ENCODE measurements at regions not wholly inside any gene's neighbourhood (a gene's known extent, or its start where the extent isn't known, plus 50 kb on each side); places are given as distances from the start of the nearest gene placed in this dataset.

DNA sequence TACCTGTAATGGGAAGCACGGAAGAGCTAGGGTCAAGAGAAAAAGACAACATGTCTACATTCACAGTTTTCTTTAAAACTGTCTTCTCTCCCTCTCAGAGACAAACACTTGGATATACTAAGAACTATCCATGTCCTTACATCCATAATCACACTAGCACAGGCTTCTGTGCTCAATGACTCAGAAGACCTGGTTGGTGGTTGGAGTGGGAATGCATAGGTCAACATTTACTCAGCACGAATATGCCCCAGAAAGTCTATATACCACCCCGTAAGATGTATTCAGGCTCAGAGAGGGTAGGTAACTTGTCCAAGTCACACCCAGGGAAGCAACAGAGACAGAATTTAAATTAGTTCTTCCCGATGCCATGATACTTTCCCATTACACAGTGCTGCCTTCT lies 891.1 kb downstream of the TUSC7 start:
- H3K27me3 Mint-ChIP-seq = no peaks in the 10 kb centered on the region
- no peaks in the 10 kb centered on the region for H3K36me3 Mint-ChIP-seq (ENCODE audit: low read depth)
- no peak overlapping the region for H3K4me3 Mint-ChIP-seq
- ATAC-seq (no peak), DNase-seq (no peak)
- H3K9me3 ChIP-seq (ENCODE audit: control insufficient read depth, low read length, poor library complexity, severe bottlenecking) = peaks cover 1% of the 10 kb centered on the region
- no peaks in the 10 kb centered on the region for H3K4me1 Mint-ChIP-seq
- H3K27ac Mint-ChIP-seq = no peak overlapping the region

DNA sequence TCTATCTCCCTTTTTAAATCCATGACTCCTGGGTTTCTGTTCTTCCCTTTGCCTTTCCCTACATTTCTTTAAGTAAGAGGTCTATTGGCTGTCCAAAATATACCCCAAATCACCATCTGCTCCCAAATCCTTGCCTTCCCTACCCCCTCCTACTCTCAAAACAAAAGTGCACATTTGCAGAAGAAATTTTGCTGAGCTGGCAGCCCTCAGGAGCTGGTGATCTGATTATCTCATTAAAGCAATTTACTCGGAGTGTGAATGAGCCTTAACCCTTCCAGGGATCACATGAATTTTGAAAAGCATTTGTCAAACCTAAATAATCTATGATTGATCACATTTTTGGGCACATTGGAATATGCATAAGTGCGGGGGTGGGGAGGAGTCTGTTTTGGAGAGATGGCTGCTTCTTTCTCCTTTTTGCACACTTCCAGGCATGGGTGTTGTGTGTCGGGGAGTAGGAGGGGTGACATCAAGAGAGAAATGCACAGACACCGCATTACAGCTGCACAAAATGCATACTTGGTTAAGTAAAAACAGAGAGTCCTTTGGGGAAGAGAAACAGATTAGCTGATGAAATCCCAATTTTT lies 892.6 kb downstream of the TUSC7 start:
- no peaks in the 10 kb centered on the region for H3K27me3 Mint-ChIP-seq

DNA sequence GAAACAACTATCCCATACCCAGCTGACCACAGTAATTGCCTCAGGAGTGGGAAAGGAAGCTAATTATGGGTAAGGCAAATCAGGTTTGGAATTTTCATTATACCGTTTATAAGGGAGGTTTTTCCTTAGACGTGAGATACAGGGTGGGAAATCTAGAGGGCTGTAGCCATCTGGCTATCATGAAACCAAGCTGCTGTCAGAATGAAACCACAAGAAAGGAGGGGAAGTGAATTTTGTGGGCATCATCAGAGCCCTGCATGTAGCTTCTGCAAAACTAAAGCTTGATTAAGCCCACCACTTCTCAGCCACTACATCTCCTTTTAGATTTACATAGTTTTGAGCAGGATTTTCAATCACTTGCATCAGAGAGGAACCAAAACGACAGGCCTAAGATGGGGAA lies 893.5 kb downstream of the TUSC7 start:
- H3K4me3 Mint-ChIP-seq = no peak overlapping the region
- no peaks in the 10 kb centered on the region for H3K9me3 ChIP-seq (ENCODE audit: control insufficient read depth, low read length, poor library complexity, severe bottlenecking)
- no peak for ATAC-seq

More for the DNA sequence above, 892.6 kb downstream of the TUSC7 start:
- H3K9me3 ChIP-seq (ENCODE audit: control insufficient read depth, low read length, poor library complexity, severe bottlenecking) = no peaks in the 10 kb centered on the region
- ATAC-seq (no peak), DNase-seq (no peak)
- Mint-ChIP-seq H3K4me3 (no peak overlapping the region), H3K4me1 (no peaks in the 10 kb centered on the region), H3K36me3 (ENCODE audit: low read depth) (no peaks in the 10 kb centered on the region), H3K27ac (no peak overlapping the region)

DNA sequence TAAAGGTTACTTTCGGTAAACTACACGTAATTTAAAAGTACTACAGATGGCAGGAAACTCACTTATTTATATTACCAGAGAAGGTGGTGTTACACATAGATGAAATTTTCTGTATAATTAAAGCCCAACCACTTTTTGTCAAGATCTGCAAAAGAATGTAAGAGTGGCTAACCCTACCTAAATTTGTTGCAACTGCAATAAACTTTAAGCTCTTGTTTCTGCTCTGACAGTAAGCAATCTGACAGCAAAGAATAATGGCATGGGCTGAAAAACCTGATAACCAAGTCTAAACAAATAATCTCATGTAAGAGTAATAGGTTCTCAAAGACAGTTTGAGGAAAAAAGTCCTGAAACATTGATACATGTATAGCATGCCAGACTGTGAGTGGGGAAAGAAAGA lies 897.3 kb downstream of the TUSC7 start:
- no peak overlapping the region for H3K27ac Mint-ChIP-seq
- DNase-seq (no peak), ATAC-seq (no peak)
- H3K4me3 Mint-ChIP-seq = no peak overlapping the region
- no peaks in the 10 kb centered on the region for H3K27me3 Mint-ChIP-seq
- H3K4me1 Mint-ChIP-seq = no peaks in the 10 kb centered on the region
- H3K9me3 ChIP-seq (ENCODE audit: control insufficient read depth, low read length, poor library complexity, severe bottlenecking) = no peaks in the 10 kb centered on the region
- H3K36me3 Mint-ChIP-seq (ENCODE audit: low read depth) = no peaks in the 10 kb centered on the region

More for the DNA sequence above, 893.5 kb downstream of the TUSC7 start:
- Mint-ChIP-seq H3K27ac (no peak overlapping the region), H3K27me3 (no peaks in the 10 kb centered on the region), H3K36me3 (ENCODE audit: low read depth) (no peaks in the 10 kb centered on the region), H3K4me1 (no peaks in the 10 kb centered on the region)
- DNase-seq = no peak

DNA sequence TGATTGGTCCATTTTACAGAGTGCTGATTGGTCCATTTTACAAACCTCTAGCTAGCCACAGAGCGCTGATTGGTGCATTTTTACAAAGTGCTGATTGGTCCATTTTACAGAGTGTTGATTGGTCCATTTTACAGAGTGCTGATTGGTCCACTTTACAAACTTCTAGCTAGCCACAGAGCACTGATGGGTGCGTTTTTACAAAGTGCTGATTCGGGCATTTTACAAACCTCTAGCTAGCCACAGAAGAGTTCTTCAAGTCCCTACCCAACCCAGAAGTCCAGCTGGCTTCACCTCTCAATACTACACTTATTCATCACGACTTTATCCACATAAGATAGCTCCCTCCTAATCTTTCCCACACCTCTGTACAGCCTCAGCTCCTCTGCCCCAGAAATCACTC lies 899.8 kb downstream of the TUSC7 start:
- H3K4me1 Mint-ChIP-seq = no peaks in the 10 kb centered on the region
- H3K27ac Mint-ChIP-seq = no peak overlapping the region
- DNase-seq (no peak), ATAC-seq (no peak)
- H3K36me3 Mint-ChIP-seq (ENCODE audit: low read depth) = no peaks in the 10 kb centered on the region
- H3K27me3 Mint-ChIP-seq = no peaks in the 10 kb centered on the region
- no peaks in the 10 kb centered on the region for H3K9me3 ChIP-seq (ENCODE audit: control insufficient read depth, low read length, poor library complexity, severe bottlenecking)
- no peak overlapping the region for H3K4me3 Mint-ChIP-seq

DNA sequence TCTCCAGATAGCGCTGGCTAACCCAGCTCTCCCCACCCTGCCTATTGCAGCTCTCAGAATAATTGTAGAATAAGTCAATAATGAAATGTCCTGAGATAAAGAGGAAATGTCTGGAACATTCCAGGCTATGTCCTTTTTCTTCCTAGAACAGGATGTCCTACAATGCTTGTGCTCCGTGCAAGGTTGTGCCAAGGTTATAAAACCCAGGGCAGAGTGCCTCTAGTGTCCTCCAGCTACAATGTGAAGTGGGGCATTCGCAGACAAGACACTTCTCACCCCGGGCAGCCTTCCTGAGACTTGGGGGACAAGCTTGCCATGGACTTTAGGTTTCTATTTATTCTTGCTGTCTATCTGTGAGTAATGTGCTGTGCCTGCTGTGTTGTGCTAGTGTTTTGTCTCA lies 900.6 kb downstream of the TUSC7 start:
- H3K9me3 ChIP-seq (ENCODE audit: control insufficient read depth, low read length, poor library complexity, severe bottlenecking) = no peaks in the 10 kb centered on the region
- Mint-ChIP-seq H3K36me3 (ENCODE audit: low read depth) (no peaks in the 10 kb centered on the region), H3K4me3 (no peak overlapping the region), H3K27ac (no peak overlapping the region), H3K4me1 (no peaks in the 10 kb centered on the region), H3K27me3 (no peaks in the 10 kb centered on the region)
- ATAC-seq = no peak
- DNase-seq = no peak

DNA sequence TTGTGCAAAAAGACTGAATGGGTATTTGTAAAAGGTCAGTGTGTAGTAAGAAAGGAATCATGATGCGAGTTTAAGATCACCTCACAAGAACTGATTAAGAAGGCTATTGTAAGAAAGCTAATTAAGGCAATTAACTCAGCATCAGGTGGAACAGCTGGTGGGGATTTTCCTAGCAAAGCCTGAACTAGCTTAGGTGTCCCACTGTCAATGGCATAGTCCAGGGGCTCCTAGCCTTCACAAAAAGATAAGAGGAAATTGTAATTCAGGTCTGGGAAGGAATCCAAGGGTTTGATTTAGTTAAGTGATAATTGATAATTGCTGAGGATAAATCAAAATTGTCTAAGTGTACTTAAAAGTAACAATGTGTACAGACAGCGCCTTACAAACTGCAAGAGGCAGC lies 901.6 kb downstream of the TUSC7 start:
- H3K27me3 Mint-ChIP-seq = no peaks in the 10 kb centered on the region
- no peaks in the 10 kb centered on the region for H3K36me3 Mint-ChIP-seq (ENCODE audit: low read depth)
- H3K27ac Mint-ChIP-seq = no peak overlapping the region
- no peaks in the 10 kb centered on the region for H3K4me1 Mint-ChIP-seq
- H3K9me3 ChIP-seq (ENCODE audit: control insufficient read depth, low read length, poor library complexity, severe bottlenecking) = no peaks in the 10 kb centered on the region
- no peak overlapping the region for H3K4me3 Mint-ChIP-seq
- ATAC-seq (no peak), DNase-seq (no peak)

DNA sequence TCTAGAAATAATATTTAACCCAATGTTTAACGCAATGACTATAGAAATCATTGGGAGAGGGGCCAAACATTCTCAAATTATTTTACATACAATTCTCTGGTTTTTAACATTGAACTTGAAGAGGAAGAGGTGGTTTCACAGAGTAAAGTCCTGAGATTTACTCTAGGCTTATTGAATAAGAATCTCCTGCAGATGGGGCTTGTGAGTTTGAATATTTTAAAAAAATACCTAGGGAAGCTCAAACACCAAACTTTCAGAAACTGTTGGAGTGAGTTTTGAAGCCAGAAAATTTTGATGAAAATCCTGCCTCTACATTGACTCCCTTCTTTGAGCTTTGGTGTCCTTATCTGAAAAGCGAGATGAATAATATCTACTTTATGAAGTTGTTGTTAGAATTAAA lies 906.6 kb downstream of the TUSC7 start:
- no peaks in the 10 kb centered on the region for H3K27me3 Mint-ChIP-seq
- DNase-seq = no peak
- no peaks in the 10 kb centered on the region for H3K9me3 ChIP-seq (ENCODE audit: control insufficient read depth, low read length, poor library complexity, severe bottlenecking)
- no peaks in the 10 kb centered on the region for H3K4me1 Mint-ChIP-seq
- no peak overlapping the region for H3K27ac Mint-ChIP-seq
- no peak overlapping the region for H3K4me3 Mint-ChIP-seq
- no peaks in the 10 kb centered on the region for H3K36me3 Mint-ChIP-seq (ENCODE audit: low read depth)
- no peak for ATAC-seq

DNA sequence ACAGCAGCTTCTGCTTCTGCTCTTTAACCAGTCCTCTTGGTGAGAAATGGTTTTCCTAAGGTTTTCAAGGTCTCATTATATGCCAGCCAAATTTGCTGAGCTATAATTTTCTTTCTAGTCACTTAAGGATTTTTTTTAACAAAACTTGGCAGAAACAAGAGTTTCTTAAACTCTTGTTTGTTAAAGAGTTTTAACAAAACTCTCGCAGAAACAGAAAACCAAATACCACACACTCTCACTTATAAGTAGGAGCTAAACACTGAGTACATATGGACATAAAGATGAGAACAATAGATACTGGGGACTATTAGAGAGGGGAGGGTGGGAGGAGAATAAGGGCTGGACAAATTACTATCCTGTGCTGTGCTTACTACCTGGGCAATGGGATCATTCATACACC lies 908.3 kb downstream of the TUSC7 start:
- no peaks in the 10 kb centered on the region for H3K27me3 Mint-ChIP-seq

DNA sequence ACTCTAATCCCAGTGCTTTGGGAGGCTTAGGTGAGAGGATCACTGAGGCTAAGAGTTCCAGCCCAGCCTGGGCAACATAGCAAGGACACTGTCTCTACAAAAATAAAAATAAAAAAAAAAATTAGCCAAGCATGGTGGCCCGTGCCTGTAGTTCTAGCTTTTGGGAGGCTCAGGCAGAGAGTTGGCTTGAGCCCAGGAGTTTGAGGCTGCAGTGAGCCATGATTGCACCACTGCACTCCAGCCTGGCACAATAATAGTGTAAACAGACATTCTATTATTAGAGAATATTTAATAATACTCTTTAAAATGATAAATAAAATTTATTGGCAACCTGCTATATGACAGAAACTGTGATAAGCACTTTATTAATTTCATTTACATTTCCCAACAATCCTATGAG lies 908.9 kb downstream of the TUSC7 start:
- Mint-ChIP-seq H3K27ac (no peak overlapping the region), H3K4me1 (no peaks in the 10 kb centered on the region)

More for the DNA sequence above, 908.3 kb downstream of the TUSC7 start:
- Mint-ChIP-seq H3K4me1 (no peaks in the 10 kb centered on the region), H3K36me3 (ENCODE audit: low read depth) (no peaks in the 10 kb centered on the region), H3K27ac (no peak overlapping the region), H3K4me3 (no peak overlapping the region)
- DNase-seq = no peak
- no peak for ATAC-seq
- H3K9me3 ChIP-seq (ENCODE audit: control insufficient read depth, low read length, poor library complexity, severe bottlenecking) = no peaks in the 10 kb centered on the region

DNA sequence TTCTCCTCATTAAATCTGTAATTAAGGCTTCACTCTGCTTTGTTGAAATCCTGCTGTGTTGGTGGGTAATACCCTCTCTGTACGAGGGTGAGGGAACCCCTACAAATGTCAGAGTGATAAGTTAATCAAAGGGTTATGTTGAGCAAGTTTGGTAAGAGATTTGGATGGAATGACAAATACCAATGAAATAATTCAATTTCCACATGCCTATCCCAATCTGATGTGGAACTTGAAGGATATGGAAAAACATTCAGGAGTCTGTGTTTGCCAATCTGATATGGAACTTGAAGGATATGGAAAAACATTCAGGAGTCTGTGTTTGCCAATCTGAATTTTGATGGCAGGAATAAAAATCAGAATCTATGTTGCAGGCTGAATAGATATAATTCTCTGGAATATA lies 910.2 kb downstream of the TUSC7 start:
- ATAC-seq (no peak), DNase-seq (no peak)
- H3K36me3 Mint-ChIP-seq (ENCODE audit: low read depth) = no peaks in the 10 kb centered on the region
- H3K4me3 Mint-ChIP-seq = no peak overlapping the region
- H3K27me3 Mint-ChIP-seq = no peaks in the 10 kb centered on the region
- no peak overlapping the region for H3K27ac Mint-ChIP-seq
- H3K9me3 ChIP-seq (ENCODE audit: control insufficient read depth, low read length, poor library complexity, severe bottlenecking) = no peaks in the 10 kb centered on the region
- no peaks in the 10 kb centered on the region for H3K4me1 Mint-ChIP-seq

More for the DNA sequence above, 908.9 kb downstream of the TUSC7 start:
- no peak overlapping the region for H3K4me3 Mint-ChIP-seq
- no peaks in the 10 kb centered on the region for H3K9me3 ChIP-seq (ENCODE audit: control insufficient read depth, low read length, poor library complexity, severe bottlenecking)
- no peak for DNase-seq
- H3K27me3 Mint-ChIP-seq = no peaks in the 10 kb centered on the region
- H3K36me3 Mint-ChIP-seq (ENCODE audit: low read depth) = no peaks in the 10 kb centered on the region
- ATAC-seq = no peak

DNA sequence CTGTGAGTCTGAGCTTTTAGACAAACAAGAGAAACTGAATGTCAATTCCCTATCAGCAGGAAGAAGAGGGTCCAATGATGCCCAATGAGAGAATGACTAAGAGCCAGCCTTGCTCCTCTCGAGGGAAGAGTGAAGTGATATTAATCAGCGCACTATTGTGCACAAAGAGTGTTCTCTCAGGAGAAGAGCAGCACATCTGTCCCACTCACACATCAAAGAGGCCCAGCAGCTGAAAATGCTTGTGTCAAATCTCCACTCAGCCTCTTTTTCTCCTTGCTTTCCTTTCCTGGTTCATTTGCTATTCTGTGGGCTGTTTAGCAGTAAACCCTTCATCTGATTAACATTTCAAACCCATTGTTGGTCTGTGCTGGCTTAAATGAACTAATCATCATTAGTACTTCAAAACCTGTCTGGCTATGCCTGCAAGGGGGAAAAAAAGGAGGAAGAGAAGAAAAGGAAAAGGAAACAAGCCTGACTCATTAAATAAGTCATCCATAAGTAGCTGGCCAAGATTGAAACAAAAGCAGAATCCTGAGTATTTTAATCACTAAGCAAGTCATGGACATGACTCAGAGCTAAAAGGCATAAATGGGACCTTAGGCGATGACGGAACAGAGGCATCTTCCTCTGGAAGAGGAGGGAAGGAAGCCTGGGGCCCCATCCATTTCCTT lies 912.7 kb downstream of the TUSC7 start:
- Mint-ChIP-seq H3K36me3 (ENCODE audit: low read depth) (no peaks in the 10 kb centered on the region), H3K4me3 (no peak overlapping the region), H3K27me3 (no peaks in the 10 kb centered on the region), H3K27ac (no peak overlapping the region), H3K4me1 (no peaks in the 10 kb centered on the region)
- ATAC-seq = no peak
- no peak for DNase-seq
- H3K9me3 ChIP-seq (ENCODE audit: control insufficient read depth, low read length, poor library complexity, severe bottlenecking) = no peaks in the 10 kb centered on the region

DNA sequence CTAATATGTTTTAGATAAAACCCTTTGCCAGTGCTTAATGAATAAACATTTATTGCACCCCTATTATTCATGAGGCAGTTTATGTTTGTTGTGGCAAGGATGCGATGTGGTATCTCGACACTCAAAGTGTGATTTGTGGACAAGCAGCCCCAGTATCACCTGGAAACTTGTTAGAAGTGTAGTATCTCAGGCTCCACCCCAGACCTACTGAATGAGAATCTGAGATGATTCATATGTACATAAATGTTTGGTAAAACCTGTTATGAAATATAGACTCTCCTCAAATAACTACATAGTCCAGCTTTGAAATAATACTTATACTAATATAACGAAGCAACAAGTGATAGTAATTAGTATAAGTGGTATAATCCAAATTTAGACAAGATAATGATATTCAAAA lies 914.8 kb downstream of the TUSC7 start:
- ATAC-seq (no peak), DNase-seq (no peak)
- no peaks in the 10 kb centered on the region for H3K9me3 ChIP-seq (ENCODE audit: control insufficient read depth, low read length, poor library complexity, severe bottlenecking)
- H3K4me1 Mint-ChIP-seq = no peaks in the 10 kb centered on the region
- no peaks in the 10 kb centered on the region for H3K36me3 Mint-ChIP-seq (ENCODE audit: low read depth)
- no peaks in the 10 kb centered on the region for H3K27me3 Mint-ChIP-seq
- H3K4me3 Mint-ChIP-seq = no peak overlapping the region
- H3K27ac Mint-ChIP-seq = no peak overlapping the region

DNA sequence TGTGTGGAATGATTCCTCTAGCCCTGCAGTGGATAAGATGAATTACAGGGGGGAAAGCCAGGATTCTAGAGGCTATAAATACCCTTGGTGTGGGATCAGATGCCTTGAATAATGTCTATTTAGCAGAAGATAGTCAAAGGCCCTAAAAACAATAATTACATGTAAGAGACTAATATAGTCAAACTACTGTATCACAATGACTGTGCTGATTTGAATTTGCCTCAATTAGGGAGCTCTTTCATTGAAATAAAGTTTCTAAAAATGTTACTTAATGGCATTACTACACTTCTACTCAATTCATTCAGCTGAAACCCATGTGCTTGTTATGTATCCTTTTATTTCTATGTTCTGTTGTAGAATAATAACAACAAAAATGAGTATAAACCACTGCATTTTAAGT lies 915.6 kb downstream of the TUSC7 start:
- no peak overlapping the region for H3K4me3 Mint-ChIP-seq

More for the DNA sequence above, 915.6 kb downstream of the TUSC7 start:
- Mint-ChIP-seq H3K27me3 (no peaks in the 10 kb centered on the region), H3K36me3 (ENCODE audit: low read depth) (no peaks in the 10 kb centered on the region), H3K4me1 (no peaks in the 10 kb centered on the region), H3K27ac (no peak overlapping the region)
- no peak for DNase-seq
- no peaks in the 10 kb centered on the region for H3K9me3 ChIP-seq (ENCODE audit: control insufficient read depth, low read length, poor library complexity, severe bottlenecking)
- ATAC-seq = no peak
